B cell (primary cell): ENCODE measurements at regions not wholly inside any gene's neighbourhood (a gene's known extent, or its start where the extent isn't known, plus 50 kb on each side); places are given as distances from the start of the nearest gene placed in this dataset.

Experiments
- ATAC-seq: fragments of 200-7000 bp; cut with Tn5 transposase; one replicate; pipeline ENCODE4 v1.10.0; 2021; ENCODE audit warnings: low read depth, mild to moderate bottlenecking, moderate number of reproducible peaks, moderate library complexity
- CTCF ChIA-PET: fragments of 350-600 bp; sonication (Branson Sonifier 250); formaldehyde crosslinking; loops from one replicate; lab custom pipeline; 2021; ENCODE audit warnings: antibody characterized with exemption, inconsistent platforms; lab: Charles Lee
- POLR2A ChIA-PET: fragments of 350-600 bp; sonication (Branson Sonifier 250); formaldehyde crosslinking; loops from one replicate; lab custom pipeline; 2021; ENCODE audit warnings: antibody characterized with exemption; lab: Charles Lee
- DNase-seq: peaks from one replicate; pipeline ENCODE4 v3.0.0; 2013
- H2AFZ ChIP-seq: 2 replicates; pipeline ENCODE4 v1.6.1; 2012; ENCODE audit warnings: mild to moderate bottlenecking, low read depth, low read length; ENCODE audit not compliant: insufficient read depth, poor library complexity, severe bottlenecking
- H3K27ac ChIP-seq, 2 donors: 1 replicate in 1 of 2; 2 replicates in 1 of 2; pipeline ENCODE4 v1.5.1; 2012 to 2013; ENCODE audit warnings: low read length in 2 of 2, mild to moderate bottlenecking in 2 of 2, moderate library complexity in 1 of 2
- H3K27me3 ChIP-seq, 4 experiments: fragments of 200-600 bp in 1 of 4; sonication (generic) in 1 of 4; replicated peaks in 1 of 4; 1 replicate in 2 of 4; 2 replicates in 2 of 4; pipeline versions ENCODE4 v1.6.1 to v1.7.0; 2013 to 2016; ENCODE audit warnings: low read length in 3 of 4, mild to moderate bottlenecking in 2 of 4, mixed read lengths in 1 of 4, moderate library complexity in 1 of 4; ENCODE audit not compliant: insufficient read depth in 4 of 4, control insufficient read depth in 3 of 4; ENCODE audit errors: control extremely low read depth in 1 of 4
- H3K36me3 ChIP-seq, 2 experiments: replicated peaks in 1 of 2; 1 replicate in 1 of 2; 2 replicates in 1 of 2; pipeline versions ENCODE4 v1.6.1 to v1.7.1; 2013; ENCODE audit warnings: low read length in 1 of 2; ENCODE audit not compliant: insufficient read depth in 2 of 2, control insufficient read depth in 1 of 2; ENCODE audit errors: control extremely low read depth in 1 of 2, extremely low read depth in 1 of 2
- H3K4me1 ChIP-seq, 2 donors: fragments of 200-600 bp in 1 of 2; sonication (generic) in 1 of 2; 1 replicate in 1 of 2; 2 replicates in 1 of 2; pipeline versions ENCODE4 v1.5.1 to v1.6.1; 2013 to 2017; ENCODE audit warnings: low read length in 2 of 2; ENCODE audit not compliant: control insufficient read depth in 2 of 2, insufficient read depth in 2 of 2
- H3K4me2 ChIP-seq: replicated peaks from 2 replicates; pipeline ENCODE3; 2012; ENCODE audit warnings: mild to moderate bottlenecking, low read depth, low read length; ENCODE audit not compliant: poor library complexity, severe bottlenecking
- H3K4me3 ChIP-seq, 5 experiments: fragments of 200-600 bp in 1 of 5; sonication (generic) in 1 of 5; 1 replicate in 3 of 5; 2 replicates in 2 of 5; pipeline versions ENCODE4 v1.5.1 to v1.7.0; 2011 to 2016; ENCODE audit warnings: low read length in 4 of 5, mild to moderate bottlenecking in 4 of 5, low read depth in 2 of 5, control low read depth in 1 of 5, moderate library complexity in 1 of 5; ENCODE audit not compliant: insufficient read depth in 1 of 5; ENCODE audit errors: control extremely low read depth in 1 of 5, extremely low read depth in 1 of 5
- H3K79me2 ChIP-seq: fragments of 200-600 bp; sonication (generic); one replicate; pipeline ENCODE4 v1.6.0; 2016; ENCODE audit warnings: low read length; ENCODE audit not compliant: control insufficient read depth, insufficient read depth
- H3K9ac ChIP-seq: fragments of 200-600 bp; sonication (generic); 2 replicates; pipeline ENCODE4 v1.6.1; 2017; ENCODE audit warnings: mild to moderate bottlenecking, low read length, moderate library complexity
- H3K9me3 ChIP-seq, 3 donors: one replicate each; pipeline versions ENCODE4 v1.6.1 to v1.7.1; 2013; ENCODE audit warnings: low read length in 2 of 3; ENCODE audit not compliant: control insufficient read depth in 2 of 3, insufficient read depth in 1 of 3; ENCODE audit errors: control extremely low read depth in 1 of 3
- H4K20me1 ChIP-seq: 2 replicates; pipeline ENCODE4 v1.6.0; 2012; ENCODE audit warnings: mild to moderate bottlenecking, low read length; ENCODE audit not compliant: insufficient read depth, control insufficient read depth, poor library complexity, severe bottlenecking
- H3K27ac Mint-ChIP-seq: one replicate; pipeline ENCODE4 v1.8.0; 2021; ENCODE audit warnings: mixed read lengths
- H3K27me3 Mint-ChIP-seq: one replicate; pipeline ENCODE4 v1.8.0; 2021; ENCODE audit warnings: mixed read lengths
- H3K4me1 Mint-ChIP-seq: one replicate; pipeline ENCODE4 v1.8.0; 2021; ENCODE audit warnings: mixed read lengths
- H3K4me3 Mint-ChIP-seq: one replicate; pipeline ENCODE4 v1.8.0; 2021; ENCODE audit warnings: mixed read lengths
- H3K9me3 Mint-ChIP-seq: one replicate; pipeline ENCODE4 v1.8.0; 2022; ENCODE audit warnings: mixed read lengths; ENCODE audit not compliant: insufficient read depth
- EZH2 ChIP-seq: IDR thresholded peaks from 2 replicates; pipeline ENCODE4 v1.6.1; 2012; ENCODE audit warnings: borderline replicate concordance, low read depth, mild to moderate bottlenecking, moderate library complexity, low read length; ENCODE audit not compliant: insufficient read depth, poor library complexity, severe bottlenecking
- WGBS: methylation state at CpG from one replicate; pipeline ENCODE4 v1.1.5; 2013; ENCODE audit warnings: missing lambda C conversion rate; ENCODE audit not compliant: insufficient coverage; 5-methylcytosine and 5-hydroxymethylcytosine counted together
- intact Hi-C: fragments of 100-400 bp; cut with micrococcal nuclease; formaldehyde crosslinking; loops from one replicate; pipeline ENCODE4 v1.10.0; 2022
- TF ChIP-seq, protein P1 (sequence below): fragments of 200-600 bp; IDR thresholded peaks from one replicate; pipeline ENCODE4 v1.8.0; 2022; ENCODE audit warnings: antibody characterized with exemption, mild to moderate bottlenecking

DNA sequence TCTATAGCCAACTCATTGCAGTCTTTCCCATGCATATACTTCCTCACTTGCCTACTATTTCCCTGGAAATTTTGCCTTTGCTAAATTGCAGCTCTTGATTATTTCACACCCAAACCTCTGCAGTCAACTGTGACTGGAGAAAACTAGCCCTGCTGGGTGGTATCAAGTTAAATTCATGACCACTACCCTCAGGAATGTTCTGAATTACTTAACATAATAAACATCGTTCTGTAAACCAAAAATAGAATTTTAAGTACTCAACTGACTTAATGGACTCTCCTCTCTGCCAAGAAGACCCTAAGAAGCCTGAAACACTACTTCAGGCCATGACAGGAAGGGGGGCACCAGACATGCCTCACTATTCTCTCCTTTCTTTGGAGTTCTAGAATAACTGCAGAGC is 1278.0 kb upstream of the GBE1 start:
- TF ChIP-seq EZH2 = no peak
- TF ChIP-seq, protein P1, sequence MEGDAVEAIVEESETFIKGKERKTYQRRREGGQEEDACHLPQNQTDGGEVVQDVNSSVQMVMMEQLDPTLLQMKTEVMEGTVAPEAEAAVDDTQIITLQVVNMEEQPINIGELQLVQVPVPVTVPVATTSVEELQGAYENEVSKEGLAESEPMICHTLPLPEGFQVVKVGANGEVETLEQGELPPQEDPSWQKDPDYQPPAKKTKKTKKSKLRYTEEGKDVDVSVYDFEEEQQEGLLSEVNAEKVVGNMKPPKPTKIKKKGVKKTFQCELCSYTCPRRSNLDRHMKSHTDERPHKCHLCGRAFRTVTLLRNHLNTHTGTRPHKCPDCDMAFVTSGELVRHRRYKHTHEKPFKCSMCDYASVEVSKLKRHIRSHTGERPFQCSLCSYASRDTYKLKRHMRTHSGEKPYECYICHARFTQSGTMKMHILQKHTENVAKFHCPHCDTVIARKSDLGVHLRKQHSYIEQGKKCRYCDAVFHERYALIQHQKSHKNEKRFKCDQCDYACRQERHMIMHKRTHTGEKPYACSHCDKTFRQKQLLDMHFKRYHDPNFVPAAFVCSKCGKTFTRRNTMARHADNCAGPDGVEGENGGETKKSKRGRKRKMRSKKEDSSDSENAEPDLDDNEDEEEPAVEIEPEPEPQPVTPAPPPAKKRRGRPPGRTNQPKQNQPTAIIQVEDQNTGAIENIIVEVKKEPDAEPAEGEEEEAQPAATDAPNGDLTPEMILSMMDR = no peak
- Mint-ChIP-seq H3K4me3 (no peak overlapping the region), H3K4me1 (no peaks in the 10 kb centered on the region), H3K27me3 (no peaks in the 10 kb centered on the region), H3K27ac (no peak overlapping the region), H3K9me3 (no peaks in the 10 kb centered on the region)
- Histone ChIP-seq H3K79me2 (no peaks in the 10 kb centered on the region), H3K4me3 (no peak overlapping the region), H2AFZ (no peak overlapping the region), H3K9me3 (peaks cover 0 to 12% (median 0%) of the 10 kb centered on the region in 3 donors), H3K4me2 (no peak overlapping the region), H3K27ac (no peak overlapping the region), H3K36me3 (no peaks in the 10 kb centered on the region), H3K4me1 (no peaks in the 10 kb centered on the region), H4K20me1 (no peaks in the 10 kb centered on the region), H3K9ac (no peak overlapping the region), H3K27me3 (no peaks in the 10 kb centered on the region)
- DNase-seq = no peak
- ChIA-PET CTCF (no interaction called here), POLR2A (no interaction called here)
- intact Hi-C loops = no loop called here
- no CpG with 5 or more reads among the region's 1 CpG for WGBS
- ATAC-seq = no peak

DNA sequence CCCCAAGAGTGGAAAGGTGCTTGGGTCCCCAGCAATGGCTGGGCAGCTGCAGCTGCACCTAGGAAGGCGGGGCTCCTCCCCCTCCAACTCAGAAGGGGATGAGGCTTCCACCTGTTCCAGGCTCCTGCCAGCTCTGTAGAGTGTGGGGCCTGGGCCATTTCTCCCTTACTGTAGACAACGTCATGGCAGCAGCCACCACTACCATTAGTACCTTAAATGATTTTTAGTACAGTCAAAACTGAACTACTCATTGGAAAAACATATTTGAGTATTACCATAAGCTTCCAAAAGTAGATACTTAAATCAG is 1274.2 kb upstream of the GBE1 start:
- Mint-ChIP-seq H3K4me1 (no peaks in the 10 kb centered on the region), H3K27me3 (no peaks in the 10 kb centered on the region), H3K27ac (no peak overlapping the region), H3K4me3 (no peak overlapping the region), H3K9me3 (peaks cover 3% of the 10 kb centered on the region)
- POLR2A ChIA-PET = no interaction called here
- H3K4me2 ChIP-seq = no peak overlapping the region
- H3K4me1 ChIP-seq = no peaks in the 10 kb centered on the region
- H3K36me3 ChIP-seq = no peaks in the 10 kb centered on the region
- no peak overlapping the region for H2AFZ ChIP-seq
- H3K9me3 ChIP-seq = peaks cover 0 to 12% (median 0%) of the 10 kb centered on the region in 3 donors
- no peak for TF ChIP-seq EZH2
- TF ChIP-seq, protein P1 = no peak
- H3K27ac ChIP-seq = no peak overlapping the region
- no peaks in the 10 kb centered on the region for H3K27me3 ChIP-seq
- CTCF ChIA-PET = no interaction called here
- H3K4me3 ChIP-seq = no peak overlapping the region
- H4K20me1 ChIP-seq = no peaks in the 10 kb centered on the region
- no peak overlapping the region for H3K9ac ChIP-seq
- no peaks in the 10 kb centered on the region for H3K79me2 ChIP-seq
- no peak for ATAC-seq
- no peak for DNase-seq
- intact Hi-C loops = no loop called here
- WGBS = no CpG with 5 or more reads among the region's 2 CpGs
